ENCODE measurements at regions not wholly inside any gene's neighbourhood (a gene's known extent, or its start where the extent isn't known, plus 50 kb on each side); places are given as distances from the start of the nearest gene placed in this dataset.

DNA sequence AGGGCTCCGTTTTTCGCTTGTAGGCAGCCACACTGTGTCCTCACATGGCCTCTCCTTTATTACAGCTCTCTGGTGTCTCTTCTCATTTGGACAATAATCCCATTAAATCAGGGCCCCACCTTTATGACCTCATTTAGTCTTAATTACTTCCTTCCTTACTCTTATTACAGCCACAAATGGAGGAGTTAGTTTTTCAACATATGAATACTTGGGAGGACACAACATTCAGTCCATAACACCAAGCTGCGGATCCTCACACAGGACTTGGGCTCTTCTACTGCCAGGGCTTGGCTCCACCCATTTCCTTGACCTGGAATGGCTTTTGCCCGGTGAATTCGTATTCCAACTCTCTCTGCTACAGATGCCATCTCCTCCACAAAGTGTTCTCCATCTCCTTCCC, 74.3 kb upstream of the SLC7A14 start (continued):
- TF ChIP-seq ATF2 (IDR thresholded peaks at IDR 0.05; ENCODE audit: low read length) (no peak), TBP (IDR thresholded peaks at IDR 0.05; ENCODE audit: low read depth, low read length) (no peak), RXRA (IDR thresholded peaks at IDR 0.05; ENCODE audit: insufficient read depth, low read depth, low read length) (no peak)
- TF ChIP-seq, protein P1, sequence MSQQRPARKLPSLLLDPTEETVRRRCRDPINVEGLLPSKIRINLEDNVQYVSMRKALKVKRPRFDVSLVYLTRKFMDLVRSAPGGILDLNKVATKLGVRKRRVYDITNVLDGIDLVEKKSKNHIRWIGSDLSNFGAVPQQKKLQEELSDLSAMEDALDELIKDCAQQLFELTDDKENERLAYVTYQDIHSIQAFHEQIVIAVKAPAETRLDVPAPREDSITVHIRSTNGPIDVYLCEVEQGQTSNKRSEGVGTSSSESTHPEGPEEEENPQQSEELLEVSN (IDR thresholded peaks at IDR 0.05) = no peak
